Endothelial cell of umbilical vein (primary cell): ENCODE measurements at regions not wholly inside any gene's neighbourhood (a gene's known extent, or its start where the extent isn't known, plus 50 kb on each side); places are given as distances from the start of the nearest gene placed in this dataset.

Experiments
- BruUV-seq: library from RNA; stranded (reverse); fragments of 400-500 nt; replicated peaks from 2 replicates; lab custom pipeline; 2021; lab: Mats Ljungman, UMichigan
- CTCF ChIA-PET: fragments of 300-600, 350-600 bp; sonication (Branson Sonifier 250); formaldehyde crosslinking; loops from one replicate; lab custom pipeline; 2021; ENCODE audit warnings: antibody characterized with exemption, inconsistent platforms; lab: Charles Lee
- POLR2A ChIA-PET: fragments of 300-600, 350-600 bp; sonication (Branson Sonifier 250); formaldehyde crosslinking; loops from one replicate; lab custom pipeline; 2021; ENCODE audit warnings: antibody characterized with exemption, inconsistent platforms; lab: Charles Lee
- DNase-seq: peaks from one replicate; pipeline ENCODE4 v3.0.0-alpha.2; 2011; ENCODE audit warnings: low read depth, low spot score
- FAIRE-seq: peaks from 2 replicates; lab custom pipeline; 2011; peaks lifted over from hg19 to GRCh38; lab: Jason Lieb, UNC
- H2AFZ ChIP-seq: 2 replicates; pipeline ENCODE4 v1.6.0; 2012; ENCODE audit warnings: low read depth, low read length, control low read depth, inconsistent platforms
- H3K27ac ChIP-seq: 2 replicates; pipeline ENCODE4 v1.5.1; 2011; ENCODE audit warnings: low read depth, mild to moderate bottlenecking, control low read depth, low read length, moderate library complexity; ENCODE audit not compliant: insufficient read depth
- H3K27me3 ChIP-seq, 2 experiments: 2 replicates each; pipeline versions ENCODE4 v1.6.0 to v1.6.1; 2011; ENCODE audit warnings: low read length in 2 of 2, mixed read lengths in 1 of 2; ENCODE audit not compliant: control insufficient read depth in 2 of 2, insufficient read depth in 2 of 2
- H3K36me3 ChIP-seq, 2 experiments: 2 replicates in 1 of 2; 3 replicates in 1 of 2; pipeline ENCODE4 v1.5.1; 2011; ENCODE audit warnings: low read length in 2 of 2, mild to moderate bottlenecking in 1 of 2, moderate library complexity in 1 of 2; ENCODE audit not compliant: control insufficient read depth in 2 of 2, insufficient read depth in 2 of 2; ENCODE audit errors: extremely low read depth in 1 of 2
- H3K4me1 ChIP-seq: 3 replicates; pipeline ENCODE4 v1.5.1; 2011; ENCODE audit warnings: mild to moderate bottlenecking, low read length; ENCODE audit not compliant: control insufficient read depth, insufficient read depth; ENCODE audit errors: extremely low read depth
- H3K4me2 ChIP-seq: 2 replicates; pipeline ENCODE4 v1.6.1; 2011; ENCODE audit warnings: low read length, control low read depth, mixed read lengths; ENCODE audit not compliant: insufficient read depth
- H3K4me3 ChIP-seq, 3 experiments: fragments of 200-600 bp in 1 of 3; sonication (generic), shearing (Covaris generic) in 1 of 3; replicated peaks in 1 of 3; 2 replicates each; pipeline ENCODE4 v1.5.1; 2011 to 2016; ENCODE audit warnings: control low read depth in 3 of 3, low read length in 3 of 3, mild to moderate bottlenecking in 2 of 3, inconsistent platforms in 1 of 3, low read depth in 1 of 3, moderate library complexity in 1 of 3; ENCODE audit not compliant: insufficient read depth in 1 of 3
- H3K79me2 ChIP-seq: 2 replicates; pipeline ENCODE4 v1.6.0; 2012; ENCODE audit warnings: low read length, inconsistent platforms; ENCODE audit not compliant: control insufficient read depth, insufficient read depth
- H3K9ac ChIP-seq: replicated peaks from 2 replicates; pipeline ENCODE3; 2011; ENCODE audit warnings: low read length, control low read depth; ENCODE audit not compliant: insufficient read depth; ENCODE audit errors: extremely low read depth
- H3K9me1 ChIP-seq: replicated peaks from 3 replicates; pipeline ENCODE4 v1.6.0; 2011; ENCODE audit warnings: mild to moderate bottlenecking, low read length; ENCODE audit not compliant: control insufficient read depth, insufficient read depth; ENCODE audit errors: extremely low read depth
- H3K9me3 ChIP-seq: replicated peaks from 2 replicates; pipeline ENCODE4 v1.5.1; 2012; ENCODE audit warnings: low read length, inconsistent platforms; ENCODE audit not compliant: control insufficient read depth, insufficient read depth
- H4K20me1 ChIP-seq: replicated peaks from 2 replicates; pipeline ENCODE3; 2011; ENCODE audit warnings: mild to moderate bottlenecking, low read length; ENCODE audit not compliant: control insufficient read depth, insufficient read depth; ENCODE audit errors: extremely low read depth
- EZH2 ChIP-seq: IDR thresholded peaks from 2 replicates; pipeline ENCODE4 v1.6.1; 2012; ENCODE audit warnings: borderline replicate concordance, low read depth, mild to moderate bottlenecking, moderate library complexity, low read length, inconsistent platforms; ENCODE audit not compliant: severe bottlenecking
- FOS ChIP-seq: IDR thresholded peaks from 2 replicates; pipeline ENCODE4 v1.6.1; 2011; ENCODE audit warnings: mild to moderate bottlenecking, low read length, moderate library complexity, borderline replicate concordance; ENCODE audit not compliant: insufficient read depth
- GATA2 ChIP-seq: IDR thresholded peaks from 2 replicates; pipeline ENCODE4 v1.7.0; 2011; ENCODE audit warnings: low read depth, mild to moderate bottlenecking, moderate library complexity, mixed read lengths, low read length; ENCODE audit not compliant: insufficient read length, insufficient read depth
- JUN ChIP-seq: IDR thresholded peaks from 2 replicates; pipeline ENCODE4 v1.6.1; 2011; ENCODE audit warnings: borderline replicate concordance, low read depth; ENCODE audit not compliant: insufficient read length, insufficient read depth
- MYC ChIP-seq: IDR thresholded peaks from one replicate; pipeline ENCODE4 v1.6.1; 2011; ENCODE audit warnings: mild to moderate bottlenecking, low read depth, low read length
- POLR2A ChIP-seq: IDR thresholded peaks from 2 replicates; pipeline ENCODE4 v1.6.1; 2012; ENCODE audit warnings: low read depth, mild to moderate bottlenecking, control low read depth, low read length
- POLR2AphosphoS5 ChIP-seq: IDR thresholded peaks from 2 replicates; pipeline ENCODE4 v1.6.1; 2012; ENCODE audit warnings: low read depth, mild to moderate bottlenecking, control low read depth, low read length, moderate library complexity; ENCODE audit not compliant: insufficient read depth
- dilution Hi-C: fragments of 300-500 bp; cut with MboI; formaldehyde crosslinking; loops from one replicate; pipeline ENCODE4 v1.15.0; 2019; ENCODE audit warnings: low sequenced_read_pairs; ENCODE audit not compliant: extremely low pct_ligation_motif_present
- intact Hi-C: fragments of 100-400 bp; cut with micrococcal nuclease; formaldehyde crosslinking; loops from one replicate; pipeline ENCODE4 v1.10.0; 2022
- TF ChIP-seq, protein P1 (sequence below): IDR thresholded peaks from 2 replicates; pipeline ENCODE4 v1.6.1; 2011; ENCODE audit not compliant: insufficient read depth, insufficient read length
- TF ChIP-seq, protein P2 (sequence below), 2 donors: IDR thresholded peaks; 1 replicate in 1 of 2; 2 replicates in 1 of 2; pipeline ENCODE4 v1.5.1; 2011; ENCODE audit warnings: low read length in 2 of 2, mild to moderate bottlenecking in 2 of 2, moderate library complexity in 2 of 2, control low read depth in 1 of 2, inconsistent platforms in 1 of 2, low read depth in 1 of 2; ENCODE audit not compliant: insufficient read depth in 1 of 2; ENCODE audit errors: extremely low read depth in 1 of 2

DNA sequence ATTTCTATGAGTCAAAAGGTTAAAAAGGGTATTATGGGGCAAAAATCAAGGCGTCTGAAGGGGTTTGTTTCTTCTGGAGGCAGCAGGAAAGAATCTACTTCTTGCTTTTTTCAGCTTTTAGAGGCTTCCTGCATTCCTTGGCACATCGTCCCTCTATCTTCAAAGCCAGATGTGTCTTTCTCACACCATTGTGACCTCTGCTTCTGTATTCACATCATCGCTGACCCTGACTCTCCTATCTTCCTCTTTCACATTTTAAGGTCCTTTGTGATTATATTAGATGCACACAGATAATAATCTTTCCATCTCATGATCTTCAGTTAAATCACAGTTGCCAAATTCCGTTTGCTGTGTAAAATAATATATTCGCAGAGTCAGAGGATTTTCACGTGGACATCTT, 112.7 kb downstream of the PPP4R3C start:
- H3K9me3 ChIP-seq, result no peaks in the 10 kb centered on the region
- ChIA-PET CTCF (interaction anchor here (0.9 kb wide), 1 partner anchor 269 kb away, joined by 3 read pairs; no protein-coding TSS in a partner anchor), POLR2A (no interaction called here)
- H3K4me1 ChIP-seq, result peaks cover 14% of the 10 kb centered on the region
- FAIRE-seq (peak; percentile 85), DNase-seq (peak; percentile 89)
- no peaks in the 10 kb centered on the region for H3K36me3 ChIP-seq
- dilution Hi-C loops, result no loop called here
- TF ChIP-seq EZH2 (no peak), MYC (no peak), JUN (no peak), POLR2AphosphoS5 (no peak), FOS (no peak), POLR2A (no peak), GATA2 (no peak)
- TF ChIP-seq, protein P1, sequence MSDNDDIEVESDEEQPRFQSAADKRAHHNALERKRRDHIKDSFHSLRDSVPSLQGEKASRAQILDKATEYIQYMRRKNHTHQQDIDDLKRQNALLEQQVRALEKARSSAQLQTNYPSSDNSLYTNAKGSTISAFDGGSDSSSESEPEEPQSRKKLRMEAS, result no peak
- TF ChIP-seq, protein P2, sequence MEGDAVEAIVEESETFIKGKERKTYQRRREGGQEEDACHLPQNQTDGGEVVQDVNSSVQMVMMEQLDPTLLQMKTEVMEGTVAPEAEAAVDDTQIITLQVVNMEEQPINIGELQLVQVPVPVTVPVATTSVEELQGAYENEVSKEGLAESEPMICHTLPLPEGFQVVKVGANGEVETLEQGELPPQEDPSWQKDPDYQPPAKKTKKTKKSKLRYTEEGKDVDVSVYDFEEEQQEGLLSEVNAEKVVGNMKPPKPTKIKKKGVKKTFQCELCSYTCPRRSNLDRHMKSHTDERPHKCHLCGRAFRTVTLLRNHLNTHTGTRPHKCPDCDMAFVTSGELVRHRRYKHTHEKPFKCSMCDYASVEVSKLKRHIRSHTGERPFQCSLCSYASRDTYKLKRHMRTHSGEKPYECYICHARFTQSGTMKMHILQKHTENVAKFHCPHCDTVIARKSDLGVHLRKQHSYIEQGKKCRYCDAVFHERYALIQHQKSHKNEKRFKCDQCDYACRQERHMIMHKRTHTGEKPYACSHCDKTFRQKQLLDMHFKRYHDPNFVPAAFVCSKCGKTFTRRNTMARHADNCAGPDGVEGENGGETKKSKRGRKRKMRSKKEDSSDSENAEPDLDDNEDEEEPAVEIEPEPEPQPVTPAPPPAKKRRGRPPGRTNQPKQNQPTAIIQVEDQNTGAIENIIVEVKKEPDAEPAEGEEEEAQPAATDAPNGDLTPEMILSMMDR (IDR thresholded peaks at IDR 0.05; ENCODE audit: extremely low read depth in 1 of 2, insufficient read depth in 1 of 2, low read depth in 1 of 2, low read length in 2 of 2), result no peak
- H3K9me1 ChIP-seq, result no peaks in the 10 kb centered on the region
- no peak overlapping the region for H3K27ac ChIP-seq
- BruUV-seq, result no TSS peak
- peak overlapping the region; percentile 48 for H2AFZ ChIP-seq
- intact Hi-C loops, result loop anchor here (5.0 kb wide), 2 partner anchors 217 to 563 kb away; no protein-coding TSS in a partner anchor
- H4K20me1 ChIP-seq, result no peaks in the 10 kb centered on the region
- no peaks in the 10 kb centered on the region for H3K79me2 ChIP-seq
- no peaks in the 10 kb centered on the region for H3K27me3 ChIP-seq
- no peak overlapping the region for H3K4me3 ChIP-seq
- no peak overlapping the region for H3K9ac ChIP-seq
- no peak overlapping the region for H3K4me2 ChIP-seq
